ENCODE measurements at regions not wholly inside any gene's neighbourhood (a gene's known extent, or its start where the extent isn't known, plus 50 kb on each side); places are given as distances from the start of the nearest gene placed in this dataset.
"Not testable (repeated sequence)": the region's sequence is repeated elsewhere in the genome, so short reads cannot be mapped to it uniquely, and the experiment has no call there.

- TF ChIP-seq CTCF (IDR thresholded peaks at IDR 0.05; ENCODE audit: insufficient read depth, low read length), result no peak
- no peak overlapping the region for H3K4me3 ChIP-seq (ENCODE audit: low read depth, low read length)
- DNase-seq (ENCODE audit: low read depth), result no peak
Measured at GRCh38 chr14:38693423-38693822, 409.6 kb downstream of the SEC23A start.

GRCh38 chr14:38669027-38669426 is 413.1 kb upstream of the CLEC14A start:
- TF ChIP-seq CTCF (IDR thresholded peaks at IDR 0.05; ENCODE audit: insufficient read depth, low read length), result no peak
- H3K4me3 ChIP-seq (ENCODE audit: low read depth, low read length), result no peak overlapping the region
- no peak for DNase-seq (ENCODE audit: low read depth)

- DNase-seq (ENCODE audit: low read depth), result no peak
- H3K4me3 ChIP-seq (ENCODE audit: low read depth, low read length), result no peak overlapping the region
- no peak for TF ChIP-seq CTCF (IDR thresholded peaks at IDR 0.05; ENCODE audit: insufficient read depth, low read length)
Measured at GRCh38 chr14:38663382-38663781, 407.5 kb upstream of the CLEC14A start.

- no peak overlapping the region for H3K4me3 ChIP-seq (ENCODE audit: low read depth, low read length)
- no peak for TF ChIP-seq CTCF (IDR thresholded peaks at IDR 0.05; ENCODE audit: insufficient read depth, low read length)
- no peak for DNase-seq (ENCODE audit: low read depth)
Measured at GRCh38 chr14:38662781-38663180, 406.9 kb upstream of the CLEC14A start.

GRCh38 chr14:38646391-38646790 is 390.5 kb upstream of the CLEC14A start:
- H3K4me3 ChIP-seq (ENCODE audit: low read depth, low read length), result no peak overlapping the region
- no peak for TF ChIP-seq CTCF (IDR thresholded peaks at IDR 0.05; ENCODE audit: insufficient read depth, low read length)
- DNase-seq (ENCODE audit: low read depth), result no peak

- not testable (repeated sequence) for H3K4me3 ChIP-seq (ENCODE audit: low read depth, low read length); DNase-seq (ENCODE audit: low read depth)
Measured at GRCh38 chr14:38634913-38635312, 379.0 kb upstream of the CLEC14A start.

- no peak for DNase-seq (ENCODE audit: low read depth)
- no peak overlapping the region for H3K4me3 ChIP-seq (ENCODE audit: low read depth, low read length)
- no peak for TF ChIP-seq CTCF (IDR thresholded peaks at IDR 0.05; ENCODE audit: insufficient read depth, low read length)
Measured at GRCh38 chr14:38629412-38629811, 373.5 kb upstream of the CLEC14A start.
